Stimulated activated CD8-positive, alpha-beta memory T cell treated with anti-CD3 and anti-CD28 coated beads, Interleukin-12 subunit alpha, Interleukin-12 subunit beta, amount 100 ng/mL, for 1 hour (primary cell): ENCODE measurements at regions not wholly inside any gene's neighbourhood (a gene's known extent, or its start where the extent isn't known, plus 50 kb on each side); places are given as distances from the start of the nearest gene placed in this dataset.

Source experiments
- DNase-seq: peaks from one replicate; pipeline ENCODE4 v3.0.0-alpha.2; 2020; ENCODE audit warnings: low read depth

- no peak for DNase-seq
These were observed 274.4 kb downstream of the TLE3 start for GRCh38 chr15:69823223-69823907.

DNA sequence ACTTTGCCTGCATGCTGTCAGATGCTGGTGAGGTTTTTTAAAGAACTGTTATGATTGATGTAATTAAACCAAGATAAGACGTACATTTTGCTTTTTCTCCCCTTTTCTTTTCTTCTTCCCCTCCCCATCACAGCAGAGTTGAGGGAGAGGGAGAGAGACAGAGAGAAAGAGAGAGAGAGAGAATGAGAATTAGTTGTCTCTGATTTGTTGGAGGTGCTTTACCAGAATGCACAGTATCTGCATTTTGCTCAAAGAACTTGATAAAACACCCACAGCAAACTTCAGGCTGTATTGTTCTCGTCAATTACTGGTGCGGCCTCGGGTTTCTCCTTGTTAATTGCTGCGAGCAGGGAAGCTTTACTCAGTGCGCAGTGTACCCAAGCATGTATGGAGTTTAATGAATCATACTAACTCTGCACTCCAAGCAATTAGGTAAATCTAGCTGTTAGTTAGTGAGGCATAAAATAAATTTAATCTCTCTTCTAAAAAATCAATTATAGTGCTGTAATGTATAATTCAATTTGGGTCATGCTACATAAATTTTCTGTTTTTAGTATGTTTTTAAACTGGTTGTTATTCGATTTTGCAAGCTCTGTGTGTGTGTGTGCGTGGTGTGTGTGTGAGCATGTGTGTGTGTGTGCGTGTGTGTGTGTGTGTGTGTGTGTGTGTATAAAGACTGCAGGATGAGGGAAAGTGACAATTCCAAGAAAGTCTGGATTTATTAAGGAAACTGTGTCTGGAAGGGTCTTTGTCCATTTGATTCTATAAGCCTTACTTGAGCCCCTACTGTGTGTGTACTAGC is 273.4 kb downstream of the TLE3 start:
- no peak for DNase-seq

- no peak for DNase-seq
These were observed 272.8 kb downstream of the TLE3 start for GRCh38 chr15:69824877-69825406.

DNA sequence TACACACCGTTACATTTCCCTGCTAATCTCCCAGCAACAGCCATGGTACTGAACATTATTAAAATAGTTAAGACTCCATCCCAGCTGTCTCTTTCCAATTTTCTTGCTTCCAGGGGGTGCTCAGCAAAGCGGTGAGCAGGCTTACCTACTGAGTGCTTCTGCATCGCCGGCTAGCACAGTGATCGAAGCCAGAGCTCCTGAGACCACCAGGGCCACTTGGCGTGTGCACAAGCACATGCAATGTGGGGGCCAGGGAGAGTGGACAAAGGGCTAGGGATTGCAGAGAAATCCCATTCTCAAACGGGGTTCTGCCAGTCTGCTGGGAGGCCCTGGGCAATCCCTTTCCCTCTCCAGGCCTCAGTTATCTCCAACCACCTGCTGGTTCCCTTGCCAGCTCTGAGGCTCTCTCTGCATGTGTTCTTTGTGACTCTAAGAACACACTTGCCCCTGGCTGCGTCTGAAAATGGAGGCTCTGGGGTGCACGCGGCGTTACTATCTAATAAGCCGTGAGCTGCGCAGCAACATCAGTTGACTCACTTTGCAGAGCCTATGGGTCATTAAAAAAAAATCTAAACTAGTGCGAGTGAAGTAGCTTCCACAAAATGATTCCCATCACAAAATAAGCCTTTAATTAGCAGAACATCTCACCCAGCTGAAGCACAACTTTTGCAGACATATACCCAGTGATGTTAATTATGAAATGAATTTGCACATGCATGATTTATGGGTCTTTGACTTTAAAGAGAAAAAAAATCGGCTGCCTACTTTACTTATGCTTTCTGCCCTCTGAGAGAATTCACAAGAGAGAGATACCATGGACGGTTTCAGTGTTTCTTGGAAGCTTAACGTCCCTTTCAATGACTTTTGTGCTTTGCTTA is 271.5 kb downstream of the TLE3 start:
- no peak for DNase-seq

- no peak for DNase-seq
These were observed 270.9 kb downstream of the TLE3 start for GRCh38 chr15:69826819-69827175.

DNA sequence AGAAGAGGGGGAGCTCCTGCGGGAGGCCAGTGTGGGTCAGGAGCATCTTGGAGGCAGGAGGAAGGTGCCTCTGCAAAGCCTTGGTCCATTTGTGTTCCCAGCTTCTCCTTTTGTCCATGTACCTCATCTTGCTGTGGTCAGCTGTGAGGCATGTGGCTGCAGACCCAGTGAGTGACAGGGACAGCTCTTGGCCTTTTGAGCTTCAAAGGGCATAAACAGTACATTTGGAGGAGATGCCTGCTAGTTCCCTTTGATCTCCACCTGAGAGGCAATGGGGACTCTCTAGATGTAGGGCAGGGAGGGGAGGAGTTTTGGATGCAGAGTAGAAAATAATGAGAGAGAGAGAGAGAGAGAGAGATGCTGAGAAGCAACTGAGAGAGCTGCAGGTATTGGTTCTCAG is 270.0 kb downstream of the TLE3 start:
- DNase-seq: no peak

DNA sequence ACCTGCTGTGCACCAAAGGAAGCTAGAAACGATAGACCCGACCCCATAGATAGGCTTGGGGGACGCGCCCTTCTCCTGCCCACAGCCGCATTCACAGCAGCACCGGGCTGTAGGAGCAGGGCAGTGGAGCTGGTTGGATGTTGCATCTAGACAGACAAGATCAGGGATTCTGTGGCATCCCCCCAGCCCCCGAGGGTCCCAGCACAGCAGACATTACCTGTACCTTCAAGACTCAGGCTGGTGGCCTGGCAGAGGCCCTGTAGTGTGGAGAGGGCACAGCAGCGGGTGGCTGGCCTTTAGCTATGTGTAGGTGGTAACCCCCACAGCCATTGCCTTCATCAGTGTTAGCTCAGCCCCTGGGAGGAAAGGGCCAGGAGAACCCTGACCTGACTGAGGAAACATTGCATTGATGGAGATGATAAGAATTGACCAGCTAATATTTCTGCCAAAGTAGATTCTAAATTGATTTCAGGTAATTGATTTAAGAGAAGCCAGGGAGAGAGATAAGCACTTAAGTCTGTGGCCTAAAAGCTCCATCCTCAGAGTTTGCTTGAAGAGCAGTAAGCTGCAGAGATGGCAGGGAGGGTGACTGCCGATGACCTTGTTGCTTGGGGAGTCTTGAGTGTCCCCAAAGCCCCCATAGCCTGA is 269.4 kb downstream of the TLE3 start:
- DNase-seq: no peak

GRCh38 chr15:69829974-69830373 is 267.7 kb downstream of the TLE3 start:
- no peak for DNase-seq

DNA sequence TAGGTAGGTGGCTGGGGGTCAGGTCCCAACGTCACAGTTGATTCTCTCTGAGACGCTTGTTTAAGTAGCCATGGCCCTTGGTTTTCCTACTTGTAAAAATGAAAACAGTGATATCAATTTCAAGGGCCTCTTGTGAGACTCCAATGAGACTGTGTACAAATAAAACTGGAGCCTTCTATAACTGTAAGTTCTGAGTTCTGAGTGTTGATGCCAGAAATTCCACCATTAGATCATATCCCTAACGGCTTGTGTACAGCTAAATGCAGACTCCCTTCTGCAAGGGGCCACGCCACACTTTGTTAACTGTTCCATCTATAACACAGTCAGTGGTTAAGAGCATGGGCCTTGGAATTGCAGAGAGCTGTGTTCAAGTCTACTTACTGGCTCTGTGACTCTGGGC is 267.3 kb downstream of the TLE3 start:
- no peak for DNase-seq

DNA sequence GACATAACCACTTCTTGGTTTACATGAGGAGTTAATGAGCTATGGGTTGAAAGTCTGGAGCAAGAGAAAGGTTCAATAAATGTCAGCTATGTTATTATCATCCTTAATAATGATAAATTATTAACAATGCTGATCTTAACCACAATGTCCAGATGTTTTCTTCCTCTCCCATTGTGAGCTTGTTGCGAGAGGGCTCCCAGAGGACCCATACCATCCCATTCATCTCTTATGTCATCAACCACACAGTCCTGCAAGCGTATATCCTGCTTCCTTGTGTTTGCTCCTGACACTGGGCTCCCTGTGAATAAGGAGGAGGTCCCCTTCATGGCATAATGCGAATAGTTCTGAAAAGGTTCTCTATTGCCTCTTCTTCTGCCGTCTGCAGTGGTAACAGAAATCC is 266.8 kb downstream of the TLE3 start:
- DNase-seq: no peak

DNA sequence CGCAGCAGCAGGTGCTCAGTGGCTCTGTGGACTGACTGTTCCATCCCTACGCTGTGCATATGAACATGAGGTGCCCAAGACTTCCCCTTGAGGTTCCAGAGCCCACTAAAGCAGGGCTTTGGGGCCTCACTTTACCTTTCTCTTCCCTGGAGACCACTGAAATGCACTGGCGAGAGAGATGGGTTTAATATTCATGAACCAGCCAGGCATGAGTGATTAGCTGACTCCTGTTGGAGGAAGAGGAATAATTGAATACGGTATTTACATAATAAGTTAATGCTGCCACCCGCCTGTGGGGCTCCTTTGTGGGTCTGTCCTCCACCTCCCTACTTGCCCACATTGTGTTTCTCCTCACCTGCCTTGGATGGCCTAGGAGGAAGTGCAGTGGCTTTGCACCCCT is 263.4 kb downstream of the TLE3 start:
- DNase-seq: no peak

- no peak for DNase-seq
These were observed 263.0 kb downstream of the TLE3 start for GRCh38 chr15:69834761-69835160.

DNA sequence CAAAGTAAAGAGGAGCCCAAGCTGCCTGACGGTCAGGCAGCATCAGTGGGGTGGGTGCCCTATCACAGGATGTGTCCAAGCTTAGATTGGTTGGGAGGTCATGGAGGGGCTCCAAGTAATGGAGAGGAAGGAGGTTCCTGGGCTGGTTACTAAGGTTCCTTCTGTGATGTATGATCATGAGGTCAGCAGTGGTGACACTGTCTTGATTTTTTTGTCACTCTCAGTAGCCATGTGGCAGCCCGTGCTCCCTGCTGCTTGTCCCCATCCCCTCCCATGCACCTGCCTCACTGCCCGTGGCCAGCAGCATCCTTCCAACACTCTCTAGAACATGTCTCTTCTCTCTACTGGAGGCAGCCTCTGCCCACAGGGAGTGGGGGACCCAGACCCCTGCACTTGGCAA is 261.7 kb downstream of the TLE3 start:
- DNase-seq: no peak

DNA sequence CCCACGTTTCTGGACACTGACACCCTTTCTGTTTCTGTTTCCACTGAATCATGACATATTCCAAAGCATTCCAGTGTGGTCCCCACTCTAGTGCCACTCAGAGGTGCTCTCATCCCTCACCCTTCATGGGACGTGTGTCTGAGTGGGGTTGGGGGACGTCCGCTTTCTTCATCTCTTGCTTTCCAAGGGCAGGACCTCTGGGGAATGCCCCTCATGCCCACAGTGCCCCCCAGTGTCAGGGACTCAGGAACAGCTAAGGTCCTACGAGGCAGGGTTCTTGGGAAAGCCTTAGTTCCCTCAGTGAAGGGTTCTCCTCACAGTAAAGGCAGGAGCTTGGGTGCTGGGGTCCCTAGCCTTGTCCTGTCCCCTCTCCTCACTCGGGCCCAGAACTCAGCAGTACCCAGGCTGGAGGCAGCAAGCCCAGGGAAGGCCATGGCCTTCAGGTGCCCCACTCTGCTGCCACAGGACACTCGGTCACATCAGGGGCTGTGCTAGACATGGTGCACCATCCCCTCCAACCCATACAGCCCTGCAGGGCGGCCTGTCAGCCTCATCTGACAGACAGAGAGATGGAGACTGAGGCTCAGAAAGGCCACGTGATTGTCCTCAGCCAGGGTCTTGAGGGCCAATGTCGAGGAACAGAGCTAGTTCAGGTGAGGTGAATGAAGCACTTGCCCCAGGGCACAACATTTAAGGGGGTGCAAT is 261.0 kb downstream of the TLE3 start:
- no peak for DNase-seq

GRCh38 chr15:69838338-69838737 is 259.4 kb downstream of the TLE3 start:
- no peak for DNase-seq

DNA sequence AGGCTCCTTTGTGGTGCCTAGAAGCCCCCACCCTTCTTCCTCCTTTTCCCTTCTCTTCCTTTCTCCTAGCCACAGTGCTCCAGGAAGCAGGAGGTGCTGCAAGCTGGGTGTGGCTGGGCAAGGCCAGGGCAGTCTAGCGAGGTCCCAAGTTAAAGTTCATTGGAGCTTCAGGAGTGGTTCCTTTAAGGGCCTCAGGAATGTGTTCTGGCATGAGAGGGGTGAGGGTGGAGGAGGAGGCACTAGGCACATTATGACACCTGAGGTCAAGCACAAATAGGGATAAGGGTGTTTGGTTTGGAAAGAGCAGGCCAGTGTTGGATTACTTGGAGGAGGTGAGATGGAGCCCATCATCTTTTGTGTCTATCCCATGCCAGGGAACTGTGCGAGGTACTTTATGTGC is 258.7 kb downstream of the TLE3 start:
- DNase-seq: no peak

GRCh38 chr15:69841113-69841828 is 256.4 kb downstream of the TLE3 start:
- no peak for DNase-seq

- no peak for DNase-seq
These were observed 254.9 kb downstream of the TLE3 start for GRCh38 chr15:69842851-69843250.

- DNase-seq: no peak
These were observed 254.3 kb downstream of the TLE3 start for GRCh38 chr15:69843276-69843899.

DNA sequence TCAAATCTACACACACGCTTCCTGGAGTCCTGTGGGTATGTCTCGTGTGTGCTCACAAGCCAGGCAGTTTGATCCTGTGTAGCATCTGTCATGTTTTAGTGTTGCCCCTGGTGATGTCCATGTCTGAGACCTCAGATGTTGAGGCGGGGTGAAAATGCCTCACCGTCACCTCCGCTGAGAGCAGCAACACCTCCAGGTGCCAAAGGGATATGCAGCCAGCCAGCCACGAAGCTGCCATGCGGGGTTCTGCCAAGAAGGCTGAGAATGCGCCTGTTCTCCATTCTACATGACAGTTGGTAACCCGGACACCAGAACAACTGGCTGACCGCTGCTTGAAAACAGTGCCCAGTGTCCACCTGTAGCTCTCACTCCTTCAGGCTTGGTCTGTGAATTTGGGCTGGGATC is 253.8 kb downstream of the TLE3 start:
- no peak for DNase-seq
